NCI-H187 (cell line): ENCODE measurements at regions not wholly inside any gene's neighbourhood (a gene's known extent, or its start where the extent isn't known, plus 50 kb on each side); places are given as distances from the start of the nearest gene placed in this dataset.
"Not testable (repeated sequence)": the region's sequence is repeated elsewhere in the genome, so short reads cannot be mapped to it uniquely, and the experiment has no call there.

Experiments used
- DNase-seq, 2 experiments: peaks; one replicate each; lab custom pipeline; 2025; lab: John Stamatoyannopoulos, UW

GRCh38 chr3:84245789-84246188, 713.0 kb upstream of the CADM2 start:
- no peak for DNase-seq

GRCh38 chr3:84260596-84260995, 698.2 kb upstream of the CADM2 start:
- no peak for DNase-seq

- no peak for DNase-seq
Observed at GRCh38 chr3:84265768-84266167, 693.0 kb upstream of the CADM2 start.

GRCh38 chr3:84275532-84275931, 683.3 kb upstream of the CADM2 start:
- DNase-seq = no peak

- DNase-seq = no peak
Observed at GRCh38 chr3:84277562-84278224, 681.1 kb upstream of the CADM2 start.

- no peak for DNase-seq
Observed at GRCh38 chr3:84292128-84292527, 666.7 kb upstream of the CADM2 start.

GRCh38 chr3:84299329-84299728, 659.5 kb upstream of the CADM2 start:
- no peak for DNase-seq

- DNase-seq = no peak
Observed at GRCh38 chr3:84304214-84304613, 654.6 kb upstream of the CADM2 start.

- no peak for DNase-seq
Observed at GRCh38 chr3:84307339-84307738, 651.5 kb upstream of the CADM2 start.

GRCh38 chr3:84308379-84308778, 650.4 kb upstream of the CADM2 start:
- no peak for DNase-seq

GRCh38 chr3:84318273-84318809, 640.4 kb upstream of the CADM2 start:
- no peak for DNase-seq

GRCh38 chr3:84365563-84366278, 593.1 kb upstream of the CADM2 start:
- DNase-seq = not testable (repeated sequence)
